Skin epidermis (tissue), 12 donors: ENCODE measurements at regions not wholly inside any gene's neighbourhood (a gene's known extent, or its start where the extent isn't known, plus 50 kb on each side); places are given as distances from the start of the nearest gene placed in this dataset.
"Not testable (repeated sequence)": the region's sequence is repeated elsewhere in the genome, so short reads cannot be mapped to it uniquely, and the experiment has no call there.

Experiments used
- H3K27ac ChIP-seq, 21 experiments: fragments of 200-600 bp; sonication (generic) in 11 of 21; one replicate each; pipeline ENCODE4 v1.5.0; 2020; ENCODE audit warnings: mild to moderate bottlenecking in 3 of 21, inconsistent platforms in 2 of 21, moderate library complexity in 2 of 21
- H3K4me3 ChIP-seq, 7 experiments: fragments of 200-600 bp; sonication (generic) in 2 of 7; one replicate each; pipeline ENCODE4 v1.5.0; 2020; ENCODE audit warnings: inconsistent platforms in 2 of 7, mild to moderate bottlenecking in 2 of 7, moderate library complexity in 1 of 7

DNA sequence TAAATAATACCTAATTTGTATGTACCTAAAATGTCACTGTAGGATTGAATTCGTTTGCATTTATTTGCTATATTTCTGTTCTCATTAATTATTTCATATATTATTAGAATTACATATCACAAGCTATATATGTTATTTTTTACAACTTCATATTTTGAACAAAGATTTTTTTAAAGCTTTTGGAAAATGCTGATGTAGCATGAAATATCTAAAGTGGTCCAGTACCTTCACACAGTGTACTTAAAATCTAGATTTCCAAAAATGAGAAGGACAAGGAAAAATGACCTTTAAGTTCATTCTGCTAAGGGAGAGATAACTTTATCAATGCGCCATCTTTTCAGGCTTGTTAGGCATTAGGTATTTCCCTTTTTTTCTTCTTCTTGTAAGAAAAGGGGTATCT, 71.8 kb downstream of the LARP7 start:
- Histone ChIP-seq H3K27ac (no peak overlapping the region), H3K4me3 (no peak overlapping the region)

- H3K4me3 ChIP-seq, result no peak overlapping the region
- H3K27ac ChIP-seq, result no peak overlapping the region
Measured at GRCh38 chr4:112714922-112715901, 78.3 kb downstream of the LARP7 start.

GRCh38 chr4:112717856-112718255, 80.9 kb downstream of the LARP7 start:
- no peak overlapping the region for H3K4me3 ChIP-seq
- no peak overlapping the region for H3K27ac ChIP-seq

DNA sequence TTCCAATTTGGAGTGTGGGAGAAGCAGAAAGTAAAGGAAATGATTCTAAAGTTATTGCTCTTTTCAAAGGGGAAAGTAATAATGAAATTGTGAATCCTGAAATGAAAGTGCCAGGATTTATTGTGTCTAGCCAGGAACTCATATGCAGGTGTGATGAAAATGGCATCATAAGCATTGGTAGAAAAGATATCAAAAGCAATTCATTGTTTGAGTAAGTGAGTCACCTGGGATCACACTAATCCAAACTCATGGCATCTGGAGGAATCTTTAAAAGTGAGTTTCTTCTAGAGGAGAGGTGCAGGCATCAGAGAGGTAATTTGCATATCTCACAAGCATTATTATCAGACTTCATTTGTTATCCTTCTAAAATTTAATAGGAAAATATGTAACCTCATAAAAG, 84.7 kb downstream of the LARP7 start:
- no peak overlapping the region for H3K4me3 ChIP-seq
- no peak overlapping the region for H3K27ac ChIP-seq

GRCh38 chr4:112726041-112726440, 89.1 kb downstream of the LARP7 start:
- Histone ChIP-seq H3K4me3 (no peak overlapping the region), H3K27ac (no peak overlapping the region)

DNA sequence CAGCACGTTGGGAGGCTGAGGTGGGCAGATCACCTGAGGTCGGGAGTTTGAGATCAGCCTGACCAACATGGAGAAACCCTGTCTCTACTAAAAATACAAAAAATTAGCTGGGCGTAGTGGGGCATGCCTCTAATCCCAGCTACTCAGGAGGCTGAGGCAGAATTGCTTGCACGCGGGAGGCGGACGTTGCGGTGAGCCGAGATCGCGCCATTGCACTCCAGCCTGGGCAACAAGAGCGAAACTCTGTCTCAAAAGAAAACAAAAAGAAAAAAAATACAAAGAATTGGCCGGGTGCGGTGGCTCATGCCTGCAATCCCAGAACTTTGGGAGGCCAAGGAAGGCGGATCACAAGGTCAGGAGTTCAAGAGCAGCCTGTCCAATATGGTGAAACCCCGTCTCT, 90.8 kb downstream of the LARP7 start:
- not testable (repeated sequence) for H3K27ac ChIP-seq, H3K4me3 ChIP-seq

- no peak overlapping the region for H3K4me3 ChIP-seq
- H3K27ac ChIP-seq, result no peak overlapping the region
Measured at GRCh38 chr4:112731715-112732114, 94.8 kb downstream of the LARP7 start.

DNA sequence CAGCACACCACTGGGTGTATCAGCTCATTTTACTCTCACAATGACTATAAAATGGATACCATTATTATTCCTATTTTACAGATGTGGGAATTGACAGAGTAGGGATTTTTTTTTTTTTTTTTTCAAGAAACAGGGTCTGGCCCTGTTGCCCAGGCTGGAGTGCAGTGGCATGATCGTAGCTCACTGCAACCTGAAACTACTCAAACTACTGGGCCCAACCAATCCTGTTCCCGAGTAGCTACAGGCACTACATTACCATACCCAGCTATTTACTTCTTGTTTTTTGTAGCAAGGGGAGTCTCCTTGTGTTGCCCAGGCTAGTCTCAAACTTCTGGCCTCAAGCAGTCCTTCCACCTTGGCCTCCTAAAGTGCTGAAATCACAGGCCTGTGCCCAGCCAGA, 95.2 kb downstream of the LARP7 start:
- no peak overlapping the region for H3K27ac ChIP-seq

DNA sequence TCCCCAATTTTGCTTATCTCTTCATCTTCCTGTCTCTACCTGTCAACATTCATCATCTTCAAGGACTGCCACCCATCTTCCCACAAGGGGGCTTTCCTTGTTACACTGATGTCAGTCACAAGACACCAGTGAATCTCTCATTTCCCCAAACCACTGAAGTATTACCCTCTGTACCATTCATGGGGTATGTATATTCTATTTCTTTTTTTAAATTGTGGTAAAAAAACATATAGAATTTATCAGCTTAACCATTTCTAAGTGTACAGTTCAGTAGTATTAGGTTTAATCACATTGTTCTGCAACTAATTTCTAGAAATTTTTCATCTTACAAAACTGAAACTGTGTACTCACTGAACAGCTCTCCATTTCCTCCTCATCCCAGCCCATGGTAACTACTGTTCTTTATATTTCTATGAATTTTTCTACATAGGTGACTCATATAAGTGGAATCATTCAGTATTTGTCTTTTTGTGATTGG, 98.6 kb downstream of the LARP7 start:
- H3K27ac ChIP-seq, result no peak overlapping the region
- no peak overlapping the region for H3K4me3 ChIP-seq

More for the DNA sequence above, 95.2 kb downstream of the LARP7 start:
- H3K4me3 ChIP-seq, result no peak overlapping the region

GRCh38 chr4:112736718-112737135, 99.8 kb downstream of the LARP7 start:
- no peak overlapping the region for H3K27ac ChIP-seq
- H3K4me3 ChIP-seq, result no peak overlapping the region

DNA sequence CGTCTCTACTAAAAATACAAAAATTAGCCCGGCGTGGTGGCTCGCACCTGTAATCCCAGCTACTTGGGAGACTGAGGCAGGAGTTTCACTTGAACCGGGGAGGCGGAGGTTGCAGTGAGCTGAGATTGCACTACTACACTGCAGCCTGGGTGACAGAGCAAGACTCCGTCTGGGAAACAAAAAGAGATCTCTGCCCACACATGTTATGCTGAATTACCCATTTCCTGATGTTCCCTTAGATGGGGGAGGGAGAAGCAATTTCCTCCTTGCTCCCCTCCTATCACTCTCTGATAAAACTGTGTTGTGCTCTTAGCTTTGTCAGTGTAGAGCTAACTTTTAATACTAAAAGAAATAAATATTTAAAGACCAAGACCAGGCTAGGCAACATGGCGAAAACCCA, 102.5 kb downstream of the LARP7 start:
- no peak overlapping the region for H3K4me3 ChIP-seq
- no peak overlapping the region for H3K27ac ChIP-seq

GRCh38 chr4:112747036-112747435, 110.1 kb downstream of the LARP7 start:
- Histone ChIP-seq H3K4me3 (no peak overlapping the region), H3K27ac (no peak overlapping the region)

DNA sequence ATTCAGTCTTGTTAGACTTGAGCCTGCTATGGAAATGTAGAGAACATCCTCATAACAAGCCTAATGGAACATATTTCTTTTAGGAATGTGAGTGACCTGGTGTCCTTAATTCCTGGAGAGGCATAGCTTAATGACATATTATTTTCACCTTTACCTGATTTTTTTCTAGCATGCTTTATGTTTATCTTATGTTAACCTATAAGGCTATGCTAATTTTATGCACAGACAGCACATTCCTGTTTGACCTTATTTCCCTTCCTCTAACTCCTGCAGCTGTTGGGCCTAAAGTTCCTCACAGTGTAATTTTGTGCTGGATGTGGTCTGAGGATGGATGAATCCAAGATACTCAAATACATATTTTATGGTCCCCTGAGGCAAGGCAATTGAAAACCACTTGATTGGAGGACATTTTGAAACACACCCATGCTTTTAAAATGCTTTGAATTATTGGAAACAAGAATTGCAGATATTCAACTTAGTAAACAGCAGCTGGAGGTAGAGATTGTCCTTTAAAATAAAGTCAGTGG, 111.5 kb downstream of the LARP7 start:
- H3K4me3 ChIP-seq, result no peak overlapping the region
- no peak overlapping the region for H3K27ac ChIP-seq

DNA sequence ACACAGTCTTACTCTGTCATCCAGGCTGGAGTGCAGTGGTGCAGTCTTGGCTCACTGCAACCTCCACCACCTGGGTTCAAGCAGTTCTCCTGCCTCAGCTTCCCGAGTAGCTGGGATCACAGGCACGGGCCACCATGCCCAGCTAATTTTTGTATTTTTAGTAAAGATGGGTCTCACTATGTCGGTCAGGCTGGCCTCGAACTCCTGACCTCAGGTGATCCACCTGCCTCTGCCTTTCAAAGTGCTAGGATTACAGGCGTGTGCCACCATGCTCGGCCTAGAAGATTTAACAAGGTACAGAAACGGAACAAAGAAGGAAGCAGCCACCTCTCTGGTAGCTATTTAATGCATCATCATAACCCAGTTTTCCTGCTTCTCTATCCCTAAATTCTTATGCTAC, 113.8 kb downstream of the LARP7 start:
- not testable (repeated sequence) for H3K27ac ChIP-seq, H3K4me3 ChIP-seq

- no peak overlapping the region for H3K4me3 ChIP-seq
- H3K27ac ChIP-seq, result no peak overlapping the region
Measured at GRCh38 chr4:112751447-112751846, 114.5 kb downstream of the LARP7 start.

DNA sequence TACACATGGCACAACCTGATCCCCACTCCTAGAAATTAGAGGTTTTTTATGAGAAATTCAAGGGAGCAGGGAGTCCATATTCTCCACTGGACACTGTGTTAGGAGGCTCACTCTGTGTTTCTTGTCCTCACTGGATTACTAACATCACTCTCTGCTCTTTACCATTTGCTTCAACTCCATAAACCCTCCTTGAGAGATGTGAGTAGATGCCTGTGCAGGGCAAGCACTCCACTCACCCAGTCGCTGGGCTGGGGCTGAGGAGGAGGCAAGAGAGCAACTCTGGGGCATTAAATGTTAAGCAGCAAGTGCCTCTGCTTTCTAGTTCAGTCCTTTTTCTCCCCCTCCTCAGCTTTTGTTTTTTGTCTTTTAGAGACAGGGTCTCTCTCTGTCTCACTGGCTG, 115.1 kb downstream of the LARP7 start:
- H3K4me3 ChIP-seq, result no peak overlapping the region
- H3K27ac ChIP-seq, result no peak overlapping the region

- no peak overlapping the region for H3K4me3 ChIP-seq
- no peak overlapping the region for H3K27ac ChIP-seq
Measured at GRCh38 chr4:112752510-112752909, 115.6 kb downstream of the LARP7 start.

- no peak overlapping the region for H3K4me3 ChIP-seq
- no peak overlapping the region for H3K27ac ChIP-seq
Measured at GRCh38 chr4:112753333-112753732, 116.4 kb downstream of the LARP7 start.

DNA sequence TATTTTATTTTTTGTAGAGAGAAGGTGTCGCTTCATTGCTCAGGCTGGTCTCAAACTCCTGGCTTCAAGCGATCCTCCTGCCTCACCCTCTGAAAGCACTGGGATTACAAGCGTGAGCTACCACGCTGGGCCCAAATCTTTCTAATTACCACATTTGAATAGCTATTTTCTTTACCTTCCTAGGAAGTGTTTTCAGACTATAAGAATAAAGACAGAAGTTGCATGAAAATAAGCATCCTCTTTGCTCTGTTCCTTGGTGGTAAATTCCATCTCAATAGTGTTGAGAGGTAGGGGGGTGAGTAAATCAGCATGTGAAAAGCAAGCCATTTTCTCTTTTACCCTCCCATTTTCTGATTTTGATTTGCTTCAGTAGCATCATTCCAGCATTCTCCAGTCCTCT, 122.4 kb downstream of the LARP7 start:
- Histone ChIP-seq H3K27ac (no peak overlapping the region), H3K4me3 (no peak overlapping the region)

- H3K27ac ChIP-seq, result no peak overlapping the region
- no peak overlapping the region for H3K4me3 ChIP-seq
Measured at GRCh38 chr4:112765317-112765974, 128.5 kb downstream of the LARP7 start.

- no peak overlapping the region for H3K4me3 ChIP-seq
- H3K27ac ChIP-seq, result no peak overlapping the region
Measured at GRCh38 chr4:112766422-112766821, 129.5 kb downstream of the LARP7 start.
